ENCODE measurements at regions not wholly inside any gene's neighbourhood (a gene's known extent, or its start where the extent isn't known, plus 50 kb on each side); places are given as distances from the start of the nearest gene placed in this dataset.

- intact Hi-C loops (cut with micrococcal nuclease) = no loop called here
- CTCF ChIA-PET (ENCODE audit: partially characterized antibody) = no interaction called here
- H3K27me3 Mint-ChIP-seq = peaks cover 10 to 15% of the 10 kb centered on the region in 2 donors
Observed at GRCh38 chr2:497770-498492, 179.3 kb downstream of the TMEM18 start.

GRCh38 chr2:496729-497128, 180.5 kb downstream of the TMEM18 start:
- no peak for DNase-seq
- Histone ChIP-seq H3K27ac (ENCODE audit: low read depth, low read length) (no peak overlapping the region), H3K4me1 (ENCODE audit: insufficient read depth, low read length) (no peaks in the 10 kb centered on the region), H3K4me3 (ENCODE audit: low read length in 2 of 2) (no peak overlapping the region), H3K36me3 (ENCODE audit: insufficient read depth, low read length) (no peaks in the 10 kb centered on the region), H3K9me3 (ENCODE audit: control insufficient read depth in 1 of 2, low read length in 2 of 2) (no peaks in the 10 kb centered on the region), H3K27me3 (ENCODE audit: insufficient read depth, low read length) (no peaks in the 10 kb centered on the region)
- no peaks in the 10 kb centered on the region for H3K36me3 Mint-ChIP-seq
- intact Hi-C loops (cut with micrococcal nuclease) = no loop called here
- ChIA-PET CTCF (ENCODE audit: partially characterized antibody) (no interaction called here), POLR2A (ENCODE audit: partially characterized antibody) (no interaction called here)
- H3K4me1 Mint-ChIP-seq = peaks cover 0 to 2% (median 1%) of the 10 kb centered on the region in 4 donors
- H3K4me3 Mint-ChIP-seq = no peak overlapping the region
- H3K27me3 Mint-ChIP-seq = peaks cover 10 to 13% of the 10 kb centered on the region in 2 donors
- H3K27ac Mint-ChIP-seq = no peak overlapping the region
- no peaks in the 10 kb centered on the region for H3K9me3 Mint-ChIP-seq

More at GRCh38 chr2:497770-498492, 179.3 kb downstream of the TMEM18 start:
- H3K9me3 Mint-ChIP-seq = no peaks in the 10 kb centered on the region
- POLR2A ChIA-PET (ENCODE audit: partially characterized antibody) = no interaction called here
- H3K4me1 Mint-ChIP-seq = peaks cover 0 to 2% (median 1%) of the 10 kb centered on the region in 4 donors
- Histone ChIP-seq H3K9me3 (ENCODE audit: control insufficient read depth in 1 of 2, low read length in 2 of 2) (no peaks in the 10 kb centered on the region), H3K27me3 (ENCODE audit: insufficient read depth, low read length) (no peaks in the 10 kb centered on the region), H3K36me3 (ENCODE audit: insufficient read depth, low read length) (no peaks in the 10 kb centered on the region), H3K4me3 (ENCODE audit: low read length in 2 of 2) (no peak overlapping the region), H3K4me1 (ENCODE audit: insufficient read depth, low read length) (no peaks in the 10 kb centered on the region), H3K27ac (ENCODE audit: low read depth, low read length) (no peak overlapping the region)
- no peak for DNase-seq
- no peaks in the 10 kb centered on the region for H3K36me3 Mint-ChIP-seq
- H3K27ac Mint-ChIP-seq = no peak overlapping the region
- no peak overlapping the region for H3K4me3 Mint-ChIP-seq

- Mint-ChIP-seq H3K27ac (no peak overlapping the region), H3K27me3 (peaks cover 7 to 9% of the 10 kb centered on the region in 2 donors), H3K4me3 (no peak overlapping the region), H3K4me1 (peaks cover 0 to 2% (median 1%) of the 10 kb centered on the region in 4 donors), H3K9me3 (no peaks in the 10 kb centered on the region), H3K36me3 (no peaks in the 10 kb centered on the region)
- H3K27ac ChIP-seq (ENCODE audit: low read depth, low read length) = no peak overlapping the region
- DNase-seq = no peak
- no peaks in the 10 kb centered on the region for H3K4me1 ChIP-seq (ENCODE audit: insufficient read depth, low read length)
- H3K9me3 ChIP-seq (ENCODE audit: control insufficient read depth in 1 of 2, low read length in 2 of 2) = no peaks in the 10 kb centered on the region
- intact Hi-C loops (cut with micrococcal nuclease) = no loop called here
- no peaks in the 10 kb centered on the region for H3K36me3 ChIP-seq (ENCODE audit: insufficient read depth, low read length)
- H3K27me3 ChIP-seq (ENCODE audit: insufficient read depth, low read length) = no peaks in the 10 kb centered on the region
- ChIA-PET POLR2A (ENCODE audit: partially characterized antibody) (no interaction called here), CTCF (ENCODE audit: partially characterized antibody) (no interaction called here)
- no peak overlapping the region for H3K4me3 ChIP-seq (ENCODE audit: low read length in 2 of 2)
Observed at GRCh38 chr2:495745-496275, 181.4 kb downstream of the TMEM18 start.

- H3K27ac ChIP-seq (ENCODE audit: low read depth, low read length) = no peak overlapping the region
- peaks cover 0 to 2% (median 1%) of the 10 kb centered on the region in 4 donors for H3K4me1 Mint-ChIP-seq
- ChIA-PET CTCF (ENCODE audit: partially characterized antibody) (no interaction called here), POLR2A (ENCODE audit: partially characterized antibody) (no interaction called here)
- H3K4me3 Mint-ChIP-seq = no peak overlapping the region
- no peak overlapping the region for H3K4me3 ChIP-seq (ENCODE audit: low read length in 2 of 2)
- H3K27me3 Mint-ChIP-seq = peaks cover 6 to 9% of the 10 kb centered on the region in 2 donors
- intact Hi-C loops (cut with micrococcal nuclease) = no loop called here
- H3K4me1 ChIP-seq (ENCODE audit: insufficient read depth, low read length) = no peaks in the 10 kb centered on the region
- no peaks in the 10 kb centered on the region for H3K36me3 Mint-ChIP-seq
- H3K9me3 ChIP-seq (ENCODE audit: control insufficient read depth in 1 of 2, low read length in 2 of 2) = no peaks in the 10 kb centered on the region
- no peaks in the 10 kb centered on the region for H3K36me3 ChIP-seq (ENCODE audit: insufficient read depth, low read length)
- no peak for DNase-seq
- H3K9me3 Mint-ChIP-seq = no peaks in the 10 kb centered on the region
- H3K27ac Mint-ChIP-seq = no peak overlapping the region
- H3K27me3 ChIP-seq (ENCODE audit: insufficient read depth, low read length) = no peaks in the 10 kb centered on the region
Observed at GRCh38 chr2:494853-495252, 182.4 kb downstream of the TMEM18 start.

GRCh38 chr2:493228-493627, 184.0 kb downstream of the TMEM18 start:
- H3K4me1 Mint-ChIP-seq = peaks cover 0 to 2% (median 1%) of the 10 kb centered on the region in 4 donors
- Histone ChIP-seq H3K9me3 (ENCODE audit: control insufficient read depth in 1 of 2, low read length in 2 of 2) (no peaks in the 10 kb centered on the region), H3K4me1 (ENCODE audit: insufficient read depth, low read length) (no peaks in the 10 kb centered on the region), H3K27me3 (ENCODE audit: insufficient read depth, low read length) (no peaks in the 10 kb centered on the region), H3K36me3 (ENCODE audit: insufficient read depth, low read length) (no peaks in the 10 kb centered on the region), H3K4me3 (ENCODE audit: low read length in 2 of 2) (no peak overlapping the region), H3K27ac (ENCODE audit: low read depth, low read length) (no peak overlapping the region)
- intact Hi-C loops (cut with micrococcal nuclease) = no loop called here
- H3K4me3 Mint-ChIP-seq = no peak overlapping the region
- CTCF ChIA-PET (ENCODE audit: partially characterized antibody) = no interaction called here
- H3K27ac Mint-ChIP-seq = no peak overlapping the region
- H3K36me3 Mint-ChIP-seq = no peaks in the 10 kb centered on the region
- DNase-seq = no peak
- POLR2A ChIA-PET (ENCODE audit: partially characterized antibody) = no interaction called here
- peaks cover 3 to 9% of the 10 kb centered on the region in 2 donors for H3K27me3 Mint-ChIP-seq
- no peaks in the 10 kb centered on the region for H3K9me3 Mint-ChIP-seq

GRCh38 chr2:492178-492577, 185.0 kb downstream of the TMEM18 start:
- H3K36me3 ChIP-seq (ENCODE audit: insufficient read depth, low read length) = no peaks in the 10 kb centered on the region
- intact Hi-C loops (cut with micrococcal nuclease) = no loop called here
- ChIA-PET CTCF (ENCODE audit: partially characterized antibody) (no interaction called here), POLR2A (ENCODE audit: partially characterized antibody) (no interaction called here)
- H3K4me1 Mint-ChIP-seq = peaks cover 0 to 2% (median 0%) of the 10 kb centered on the region in 4 donors
- DNase-seq = no peak
- no peak overlapping the region for H3K27ac Mint-ChIP-seq
- no peaks in the 10 kb centered on the region for H3K4me1 ChIP-seq (ENCODE audit: insufficient read depth, low read length)
- H3K9me3 Mint-ChIP-seq = no peaks in the 10 kb centered on the region
- no peak overlapping the region for H3K4me3 ChIP-seq (ENCODE audit: low read length in 2 of 2)
- no peak overlapping the region for H3K4me3 Mint-ChIP-seq
- no peaks in the 10 kb centered on the region for H3K27me3 ChIP-seq (ENCODE audit: insufficient read depth, low read length)
- peaks cover 3 to 9% of the 10 kb centered on the region in 2 donors for H3K27me3 Mint-ChIP-seq
- H3K27ac ChIP-seq (ENCODE audit: low read depth, low read length) = no peak overlapping the region
- no peaks in the 10 kb centered on the region for H3K9me3 ChIP-seq (ENCODE audit: control insufficient read depth in 1 of 2, low read length in 2 of 2)
- H3K36me3 Mint-ChIP-seq = no peaks in the 10 kb centered on the region

GRCh38 chr2:489838-490237, 187.4 kb downstream of the TMEM18 start:
- H3K4me1 ChIP-seq (ENCODE audit: insufficient read depth, low read length) = no peaks in the 10 kb centered on the region
- intact Hi-C loops (cut with micrococcal nuclease) = no loop called here
- H3K27ac ChIP-seq (ENCODE audit: low read depth, low read length) = no peak overlapping the region
- H3K9me3 ChIP-seq (ENCODE audit: control insufficient read depth in 1 of 2, low read length in 2 of 2) = no peaks in the 10 kb centered on the region
- POLR2A ChIA-PET (ENCODE audit: partially characterized antibody) = no interaction called here
- no peak overlapping the region for H3K4me3 Mint-ChIP-seq
- H3K36me3 ChIP-seq (ENCODE audit: insufficient read depth, low read length) = no peaks in the 10 kb centered on the region
- no peaks in the 10 kb centered on the region for H3K27me3 ChIP-seq (ENCODE audit: insufficient read depth, low read length)
- H3K4me3 ChIP-seq (ENCODE audit: low read length in 2 of 2) = no peak overlapping the region
- H3K36me3 Mint-ChIP-seq = no peaks in the 10 kb centered on the region
- H3K27ac Mint-ChIP-seq = no peak overlapping the region
- peaks cover 3 to 5% of the 10 kb centered on the region in 2 donors for H3K27me3 Mint-ChIP-seq
- no peak for DNase-seq
- H3K9me3 Mint-ChIP-seq = no peaks in the 10 kb centered on the region
- CTCF ChIA-PET (ENCODE audit: partially characterized antibody) = no interaction called here
- no peaks in the 10 kb centered on the region for H3K4me1 Mint-ChIP-seq

All from CD4-positive, alpha-beta memory T cell (primary cell).